CD4-positive, alpha-beta T cell (primary cell): ENCODE measurements at regions not wholly inside any gene's neighbourhood (a gene's known extent, or its start where the extent isn't known, plus 50 kb on each side); places are given as distances from the start of the nearest gene placed in this dataset.

Experiments used
- ATAC-seq: fragments of 200-7000 bp; cut with Tn5 transposase; one replicate; pipeline ENCODE4 v1.10.0; 2022; ENCODE audit warnings: mild to moderate bottlenecking; ENCODE audit not compliant: poor library complexity
- CTCF ChIA-PET: fragments of 350-600 bp; sonication (Branson Sonifier 250); formaldehyde crosslinking; loops from one replicate; lab custom pipeline; 2021; ENCODE audit warnings: antibody characterized with exemption, inconsistent platforms; lab: Charles Lee
- POLR2A ChIA-PET: fragments of 350-600 bp; sonication (Branson Sonifier 250); formaldehyde crosslinking; loops from one replicate; lab custom pipeline; 2021; ENCODE audit warnings: antibody characterized with exemption, inconsistent platforms; lab: Charles Lee
- DNase-seq, 14 experiments: peaks; one replicate each; pipeline ENCODE4 v3.0.0-alpha.2; 2013 to 2020; ENCODE audit warnings: mixed read lengths in 2 of 14
- H3K27ac ChIP-seq, 2 donors: one replicate each; pipeline versions ENCODE4 v1.5.1 to v1.7.0; 2013; ENCODE audit warnings: low read length in 2 of 2, low read depth in 1 of 2, mild to moderate bottlenecking in 1 of 2
- H3K27me3 ChIP-seq, 2 experiments: 1 replicate in 1 of 2; 2 replicates in 1 of 2; pipeline versions ENCODE4 v1.6.1 to v1.7.0; 2013; ENCODE audit warnings: low read length in 2 of 2, control low read depth in 1 of 2, mild to moderate bottlenecking in 1 of 2, moderate library complexity in 1 of 2; ENCODE audit not compliant: insufficient read depth in 2 of 2, control insufficient read depth in 1 of 2
- H3K36me3 ChIP-seq: one replicate; pipeline ENCODE4 v1.6.1; 2013; ENCODE audit warnings: low read length, control low read depth; ENCODE audit not compliant: insufficient read depth
- H3K4me1 ChIP-seq: one replicate; pipeline ENCODE4 v1.6.1; 2013; ENCODE audit warnings: low read length, control low read depth; ENCODE audit not compliant: insufficient read depth
- H3K4me3 ChIP-seq: one replicate; pipeline ENCODE4 v1.5.1; 2013; ENCODE audit warnings: mild to moderate bottlenecking, low read length, moderate library complexity
- H3K9me3 ChIP-seq, 2 experiments: 1 replicate in 1 of 2; 2 replicates in 1 of 2; pipeline versions ENCODE4 v1.6.1 to v1.7.0; 2013; ENCODE audit warnings: low read length in 2 of 2, mild to moderate bottlenecking in 2 of 2, control low read depth in 1 of 2, moderate library complexity in 1 of 2; ENCODE audit not compliant: control insufficient read depth in 1 of 2, insufficient read depth in 1 of 2
- H3K27ac Mint-ChIP-seq: one replicate; pipeline ENCODE4 v1.8.0; 2020; ENCODE audit warnings: mixed read lengths
- H3K27me3 Mint-ChIP-seq: one replicate; pipeline ENCODE4 v1.8.0; 2021; ENCODE audit warnings: mixed read lengths
- H3K36me3 Mint-ChIP-seq: one replicate; pipeline ENCODE4 v1.8.0; 2021; ENCODE audit warnings: low read depth, mixed read lengths
- H3K4me1 Mint-ChIP-seq: one replicate; pipeline ENCODE4 v1.8.0; 2021; ENCODE audit warnings: low read depth, mixed read lengths
- H3K4me3 Mint-ChIP-seq: one replicate; pipeline ENCODE4 v1.8.0; 2020; ENCODE audit warnings: mild to moderate bottlenecking, mixed read lengths
- H3K9me3 Mint-ChIP-seq: one replicate; pipeline ENCODE4 v1.8.0; 2020; ENCODE audit warnings: mixed read lengths
- intact Hi-C, 2 experiments: fragments of 100-400 bp; cut with DNase I in 1 of 2; cut with micrococcal nuclease in 1 of 2; formaldehyde crosslinking; loops; one replicate each; pipeline versions ENCODE4 v1.15.1 to v1.9.0; 2023 to 2025; cut with DNase I, micrococcal nuclease
- TF ChIP-seq, protein P1 (sequence below): fragments of 200-600 bp; IDR thresholded peaks from one replicate; pipeline ENCODE4 v1.8.0; 2022; ENCODE audit warnings: antibody characterized with exemption, mild to moderate bottlenecking

DNA sequence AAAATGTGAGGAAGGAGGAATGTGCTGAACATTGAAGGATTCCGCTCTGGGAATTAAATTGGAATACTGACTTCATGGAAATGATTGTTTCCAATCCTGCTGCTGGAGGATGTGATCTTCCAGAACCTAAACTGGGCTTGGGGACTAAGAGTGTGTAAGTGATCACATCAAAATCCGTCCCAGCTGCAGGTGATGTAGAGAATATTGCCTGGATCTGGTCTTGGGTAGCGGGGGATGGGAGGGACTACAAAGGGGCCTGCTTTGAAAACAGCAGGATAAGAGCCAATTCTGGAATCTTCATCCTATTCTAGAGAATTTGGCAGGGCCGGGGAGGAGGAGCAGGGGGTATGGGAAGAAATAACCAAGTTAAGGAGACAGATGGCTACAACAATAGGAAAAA, 552.2 kb upstream of the FZD8 start:
- no peak for DNase-seq
- POLR2A ChIA-PET, result no interaction called here
- H3K9me3 Mint-ChIP-seq, result peaks cover 37% of the 10 kb centered on the region

DNA sequence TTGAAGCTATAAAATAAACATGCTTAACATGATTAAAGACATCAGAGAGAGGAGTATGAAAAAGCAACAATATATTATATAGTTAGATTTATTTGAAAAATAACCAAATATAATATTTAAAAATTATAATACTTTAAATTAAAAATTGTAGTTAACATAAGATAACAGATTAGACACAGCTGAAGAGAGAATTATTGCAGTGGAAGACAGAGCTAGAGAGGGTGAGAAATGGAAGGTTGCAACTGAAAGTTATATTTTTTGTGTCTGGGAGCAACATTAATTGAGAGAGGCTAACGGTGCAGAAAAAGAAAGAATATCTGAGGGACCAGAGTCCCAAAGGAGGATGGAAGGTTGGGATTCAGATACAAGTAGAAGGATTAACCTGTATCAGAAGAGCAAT, 548.9 kb upstream of the FZD8 start:
- DNase-seq (no peak), ATAC-seq (no peak)
- H3K4me1 Mint-ChIP-seq, result no peaks in the 10 kb centered on the region
- Histone ChIP-seq H3K4me3 (no peak overlapping the region), H3K27ac (no peak overlapping the region), H3K9me3 (peaks cover 8 to 12% of the 10 kb centered on the region in 2 experiments), H3K27me3 (no peaks in the 10 kb centered on the region), H3K36me3 (no peaks in the 10 kb centered on the region), H3K4me1 (no peaks in the 10 kb centered on the region)
- ChIA-PET CTCF (no interaction called here), POLR2A (no interaction called here)
- H3K27me3 Mint-ChIP-seq, result no peaks in the 10 kb centered on the region
- H3K27ac Mint-ChIP-seq, result no peak overlapping the region
- no peak overlapping the region for H3K4me3 Mint-ChIP-seq
- intact Hi-C loops, result no loop called here
- no peaks in the 10 kb centered on the region for H3K36me3 Mint-ChIP-seq
- TF ChIP-seq, protein P1, sequence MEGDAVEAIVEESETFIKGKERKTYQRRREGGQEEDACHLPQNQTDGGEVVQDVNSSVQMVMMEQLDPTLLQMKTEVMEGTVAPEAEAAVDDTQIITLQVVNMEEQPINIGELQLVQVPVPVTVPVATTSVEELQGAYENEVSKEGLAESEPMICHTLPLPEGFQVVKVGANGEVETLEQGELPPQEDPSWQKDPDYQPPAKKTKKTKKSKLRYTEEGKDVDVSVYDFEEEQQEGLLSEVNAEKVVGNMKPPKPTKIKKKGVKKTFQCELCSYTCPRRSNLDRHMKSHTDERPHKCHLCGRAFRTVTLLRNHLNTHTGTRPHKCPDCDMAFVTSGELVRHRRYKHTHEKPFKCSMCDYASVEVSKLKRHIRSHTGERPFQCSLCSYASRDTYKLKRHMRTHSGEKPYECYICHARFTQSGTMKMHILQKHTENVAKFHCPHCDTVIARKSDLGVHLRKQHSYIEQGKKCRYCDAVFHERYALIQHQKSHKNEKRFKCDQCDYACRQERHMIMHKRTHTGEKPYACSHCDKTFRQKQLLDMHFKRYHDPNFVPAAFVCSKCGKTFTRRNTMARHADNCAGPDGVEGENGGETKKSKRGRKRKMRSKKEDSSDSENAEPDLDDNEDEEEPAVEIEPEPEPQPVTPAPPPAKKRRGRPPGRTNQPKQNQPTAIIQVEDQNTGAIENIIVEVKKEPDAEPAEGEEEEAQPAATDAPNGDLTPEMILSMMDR, result no peak
- H3K9me3 Mint-ChIP-seq, result peaks cover 31% of the 10 kb centered on the region

More for the DNA sequence above, 552.2 kb upstream of the FZD8 start:
- TF ChIP-seq, protein P1, result no peak
- Histone ChIP-seq H3K9me3 (peaks cover 0 to 12% of the 10 kb centered on the region in 2 experiments), H3K4me1 (no peaks in the 10 kb centered on the region), H3K36me3 (no peaks in the 10 kb centered on the region), H3K4me3 (no peak overlapping the region), H3K27me3 (no peaks in the 10 kb centered on the region), H3K27ac (no peak overlapping the region)
- no peak overlapping the region for H3K4me3 Mint-ChIP-seq
- intact Hi-C loops, result no loop called here
- no peaks in the 10 kb centered on the region for H3K4me1 Mint-ChIP-seq
- no peak overlapping the region for H3K27ac Mint-ChIP-seq
- H3K27me3 Mint-ChIP-seq, result no peaks in the 10 kb centered on the region
- H3K36me3 Mint-ChIP-seq, result no peaks in the 10 kb centered on the region
- no peak for ATAC-seq
- CTCF ChIA-PET, result no interaction called here

DNA sequence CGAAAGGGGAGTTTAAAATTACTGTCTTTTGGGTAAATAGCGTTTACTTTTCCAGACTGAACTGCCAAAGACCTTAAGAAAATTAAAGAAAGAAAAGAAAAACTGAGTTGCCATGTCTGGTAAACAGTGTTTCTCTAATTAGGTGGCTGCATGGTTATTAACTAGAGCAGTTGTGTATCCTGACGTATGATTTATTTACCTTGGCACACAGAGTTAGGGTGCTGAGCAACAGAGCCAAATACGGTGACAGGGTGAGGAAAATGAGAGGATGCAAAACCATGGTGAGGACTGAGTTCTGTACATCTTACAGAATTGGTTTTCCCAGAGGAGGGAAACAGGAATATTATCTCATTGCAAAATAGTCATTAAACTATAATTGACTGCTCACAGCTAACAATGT, 546.4 kb upstream of the FZD8 start:
- no peak overlapping the region for H3K27ac Mint-ChIP-seq
- intact Hi-C loops, result no loop called here
- H3K4me1 Mint-ChIP-seq, result no peaks in the 10 kb centered on the region
- no peak overlapping the region for H3K4me3 Mint-ChIP-seq
- DNase-seq (no peak), ATAC-seq (no peak)
- ChIA-PET CTCF (no interaction called here), POLR2A (no interaction called here)
- Histone ChIP-seq H3K4me1 (no peaks in the 10 kb centered on the region), H3K36me3 (no peaks in the 10 kb centered on the region), H3K4me3 (no peak overlapping the region), H3K27ac (no peak overlapping the region), H3K9me3 (peaks cover 5 to 14% of the 10 kb centered on the region in 2 experiments), H3K27me3 (no peaks in the 10 kb centered on the region)
- TF ChIP-seq, protein P1, result no peak
- H3K27me3 Mint-ChIP-seq, result no peaks in the 10 kb centered on the region
- no peaks in the 10 kb centered on the region for H3K36me3 Mint-ChIP-seq
- peaks cover 23% of the 10 kb centered on the region for H3K9me3 Mint-ChIP-seq
